Hepatocyte (in vitro differentiated cells): ENCODE measurements at regions not wholly inside any gene's neighbourhood (a gene's known extent, or its start where the extent isn't known, plus 50 kb on each side); places are given as distances from the start of the nearest gene placed in this dataset.
A peak's percentile ranks its signal among the peaks of the same experiment; 100 is the strongest.

ENCODE experiments used
- DNase-seq: peaks from one replicate; pipeline ENCODE4 v3.0.0-alpha.2; 2016; ENCODE audit warnings: low spot score
- H2AFZ ChIP-seq: fragments of 200-600 bp; sonication (generic); 2 replicates; pipeline ENCODE4 v1.6.0; 2016; ENCODE audit warnings: antibody characterized with exemption, mild to moderate bottlenecking
- H3K27ac ChIP-seq: fragments of 200-600 bp; sonication (generic); 2 replicates; pipeline ENCODE4 v1.5.1; 2016; ENCODE audit warnings: mild to moderate bottlenecking
- H3K27me3 ChIP-seq: fragments of 200-600 bp; sonication (generic); 2 replicates; pipeline ENCODE4 v1.6.1; 2016
- H3K36me3 ChIP-seq: fragments of 200-600 bp; sonication (generic); replicated peaks from 2 replicates; pipeline ENCODE4 v1.5.1; 2016; ENCODE audit warnings: low read depth; ENCODE audit not compliant: insufficient read depth
- H3K4me1 ChIP-seq: fragments of 200-600 bp; sonication (generic); 2 replicates; pipeline ENCODE4 v1.5.1; 2016; ENCODE audit warnings: mild to moderate bottlenecking, moderate library complexity; ENCODE audit not compliant: insufficient read depth
- H3K4me2 ChIP-seq: fragments of 200-600 bp; sonication (generic); 2 replicates; pipeline ENCODE4 v1.6.0; 2016
- H3K4me3 ChIP-seq: fragments of 200-600 bp; sonication (generic); 2 replicates; pipeline ENCODE4 v1.5.1; 2016; ENCODE audit warnings: mild to moderate bottlenecking
- H3K79me2 ChIP-seq: fragments of 200-600 bp; sonication (generic); 2 replicates; pipeline ENCODE4 v1.6.0; 2017; ENCODE audit warnings: mild to moderate bottlenecking
- H3K9me2 ChIP-seq: fragments of 200-600 bp; sonication (generic); replicated peaks from 2 replicates; pipeline ENCODE4 v1.6.0; 2017; ENCODE audit warnings: mild to moderate bottlenecking; ENCODE audit not compliant: insufficient read depth
- H3K9me3 ChIP-seq: fragments of 200-600 bp; sonication (generic); 2 replicates; pipeline ENCODE4 v1.5.1; 2016; ENCODE audit warnings: low read depth, mild to moderate bottlenecking
- H4K20me1 ChIP-seq: fragments of 200-600 bp; sonication (generic); 2 replicates; pipeline ENCODE4 v1.6.0; 2016; ENCODE audit warnings: mild to moderate bottlenecking; ENCODE audit not compliant: insufficient read depth, poor library complexity, severe bottlenecking
- CTCF ChIP-seq: fragments of 200-600 bp; sonication (generic); IDR thresholded peaks from 2 replicates; pipeline ENCODE4 v1.5.1; 2016; ENCODE audit warnings: antibody characterized with exemption, mild to moderate bottlenecking; ENCODE audit not compliant: poor library complexity
- EZH2 ChIP-seq: fragments of 200-600 bp; sonication (generic); IDR thresholded peaks from 2 replicates; pipeline ENCODE4 v1.6.1; 2016; ENCODE audit warnings: antibody characterized with exemption, mild to moderate bottlenecking, borderline replicate concordance
- EZH2phosphoT487 ChIP-seq: fragments of 200-600 bp; sonication (generic); IDR thresholded peaks from one replicate; pipeline ENCODE4 v1.6.1; 2018; ENCODE audit warnings: antibody characterized with exemption, mild to moderate bottlenecking, low read depth, moderate library complexity; ENCODE audit not compliant: unreplicated experiment, severe bottlenecking
- WGBS: methylation state at CpG from one replicate; pipeline ENCODE4 v1.1.6; 2016; ENCODE audit warnings: low lambda C conversion rate; ENCODE audit errors: missing lambda C conversion rate; 5-methylcytosine and 5-hydroxymethylcytosine counted together

GRCh38 chr11:71144010-71144409 is 108.4 kb downstream of the SHANK2 start:
- H3K4me2 ChIP-seq: no peak overlapping the region
- no peaks in the 10 kb centered on the region for H4K20me1 ChIP-seq
- H3K36me3 ChIP-seq: no peaks in the 10 kb centered on the region
- TF ChIP-seq CTCF: no peak
- no peak for TF ChIP-seq EZH2
- no peak for TF ChIP-seq EZH2phosphoT487
- no peaks in the 10 kb centered on the region for H3K79me2 ChIP-seq
- no peaks in the 10 kb centered on the region for H3K9me3 ChIP-seq
- no peak overlapping the region for H3K4me3 ChIP-seq
- no peak overlapping the region for H3K27ac ChIP-seq
- no peaks in the 10 kb centered on the region for H3K9me2 ChIP-seq
- no peak for DNase-seq
- no peaks in the 10 kb centered on the region for H3K4me1 ChIP-seq
- WGBS: 92% methylated on average over 5 of the region's 5 CpGs
- H3K27me3 ChIP-seq: no peaks in the 10 kb centered on the region
- no peak overlapping the region for H2AFZ ChIP-seq

GRCh38 chr11:71140206-71140919 is 112.0 kb downstream of the SHANK2 start:
- 88% methylated on average over 22 of the region's 22 CpGs for WGBS

GRCh38 chr11:71139516-71140205 is 112.7 kb downstream of the SHANK2 start:
- TF ChIP-seq EZH2phosphoT487: no peak
- no peak for TF ChIP-seq CTCF
- no peak for TF ChIP-seq EZH2
- Histone ChIP-seq H3K27ac (no peak overlapping the region), H4K20me1 (no peaks in the 10 kb centered on the region), H2AFZ (no peak overlapping the region), H3K36me3 (no peaks in the 10 kb centered on the region), H3K79me2 (no peaks in the 10 kb centered on the region), H3K9me3 (no peaks in the 10 kb centered on the region), H3K9me2 (no peaks in the 10 kb centered on the region), H3K4me1 (no peaks in the 10 kb centered on the region), H3K4me2 (no peak overlapping the region), H3K4me3 (no peak overlapping the region), H3K27me3 (no peaks in the 10 kb centered on the region)
- 82% methylated on average over 13 of the region's 16 CpGs for WGBS
- peak; percentile 27 for DNase-seq

More at GRCh38 chr11:71140206-71140919, 112.0 kb downstream of the SHANK2 start:
- H3K4me2 ChIP-seq: no peak overlapping the region
- H2AFZ ChIP-seq: no peak overlapping the region
- no peaks in the 10 kb centered on the region for H3K79me2 ChIP-seq
- no peaks in the 10 kb centered on the region for H3K27me3 ChIP-seq
- no peak overlapping the region for H3K27ac ChIP-seq
- H3K9me2 ChIP-seq: no peaks in the 10 kb centered on the region
- no peak for DNase-seq
- no peaks in the 10 kb centered on the region for H3K36me3 ChIP-seq
- no peak overlapping the region for H3K4me3 ChIP-seq
- no peaks in the 10 kb centered on the region for H3K4me1 ChIP-seq
- TF ChIP-seq EZH2 (no peak), CTCF (no peak), EZH2phosphoT487 (no peak)
- no peaks in the 10 kb centered on the region for H4K20me1 ChIP-seq
- no peaks in the 10 kb centered on the region for H3K9me3 ChIP-seq
